ENCODE measurements at regions not wholly inside any gene's neighbourhood (a gene's known extent, or its start where the extent isn't known, plus 50 kb on each side); places are given as distances from the start of the nearest gene placed in this dataset.
"Not testable (repeated sequence)": the region's sequence is repeated elsewhere in the genome, so short reads cannot be mapped to it uniquely, and the experiment has no call there.

- H3K9me3 Mint-ChIP-seq: peaks cover 9% of the 10 kb centered on the region
- H3K27ac Mint-ChIP-seq: no peak overlapping the region
Observed at GRCh38 chr3:34675383-34676120, 877.1 kb downstream of the PDCD6IP start.

GRCh38 chr3:34676436-34676835, 878.0 kb downstream of the PDCD6IP start:
- H3K4me1 Mint-ChIP-seq (ENCODE audit: low read depth): no peaks in the 10 kb centered on the region
- peaks cover 9% of the 10 kb centered on the region for H3K9me3 Mint-ChIP-seq
- H3K27me3 Mint-ChIP-seq: no peaks in the 10 kb centered on the region
- H3K36me3 Mint-ChIP-seq (ENCODE audit: low read depth): no peaks in the 10 kb centered on the region
- no peak overlapping the region for H3K4me3 Mint-ChIP-seq
- no peak overlapping the region for H3K27ac Mint-ChIP-seq

More at GRCh38 chr3:34675383-34676120, 877.1 kb downstream of the PDCD6IP start:
- H3K36me3 Mint-ChIP-seq (ENCODE audit: low read depth): no peaks in the 10 kb centered on the region
- H3K4me1 Mint-ChIP-seq (ENCODE audit: low read depth): no peaks in the 10 kb centered on the region
- H3K4me3 Mint-ChIP-seq: no peak overlapping the region
- H3K27me3 Mint-ChIP-seq: no peaks in the 10 kb centered on the region

DNA sequence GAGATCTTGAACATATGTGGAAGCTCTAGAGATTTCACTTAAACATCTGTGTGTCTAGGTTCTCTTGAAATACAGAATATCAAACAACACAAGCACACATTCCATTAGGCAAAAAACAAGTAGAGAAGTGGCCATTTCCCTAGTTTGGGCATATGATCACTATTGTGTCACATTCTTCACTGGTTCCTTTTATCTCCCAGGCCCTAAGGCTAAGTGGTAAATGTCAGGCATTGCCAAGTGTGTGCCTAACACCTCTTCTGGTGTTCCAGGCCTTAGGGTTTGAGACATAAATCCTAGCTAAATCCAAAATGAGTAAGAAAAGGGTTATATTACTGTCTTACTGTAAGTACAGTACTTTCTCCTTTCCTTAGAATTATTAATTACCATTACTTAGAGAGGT, 880.1 kb downstream of the PDCD6IP start:
- no peaks in the 10 kb centered on the region for H3K27me3 Mint-ChIP-seq
- peaks cover 9% of the 10 kb centered on the region for H3K9me3 Mint-ChIP-seq
- no peak overlapping the region for H3K27ac Mint-ChIP-seq
- H3K36me3 Mint-ChIP-seq (ENCODE audit: low read depth): no peaks in the 10 kb centered on the region
- no peaks in the 10 kb centered on the region for H3K4me1 Mint-ChIP-seq (ENCODE audit: low read depth)
- H3K4me3 Mint-ChIP-seq: no peak overlapping the region

- H3K4me3 Mint-ChIP-seq; H3K27ac Mint-ChIP-seq; H3K36me3 Mint-ChIP-seq (ENCODE audit: low read depth); H3K27me3 Mint-ChIP-seq; H3K4me1 Mint-ChIP-seq (ENCODE audit: low read depth); H3K9me3 Mint-ChIP-seq: not testable (repeated sequence)
Observed at GRCh38 chr3:34679055-34679454, 880.6 kb downstream of the PDCD6IP start.

DNA sequence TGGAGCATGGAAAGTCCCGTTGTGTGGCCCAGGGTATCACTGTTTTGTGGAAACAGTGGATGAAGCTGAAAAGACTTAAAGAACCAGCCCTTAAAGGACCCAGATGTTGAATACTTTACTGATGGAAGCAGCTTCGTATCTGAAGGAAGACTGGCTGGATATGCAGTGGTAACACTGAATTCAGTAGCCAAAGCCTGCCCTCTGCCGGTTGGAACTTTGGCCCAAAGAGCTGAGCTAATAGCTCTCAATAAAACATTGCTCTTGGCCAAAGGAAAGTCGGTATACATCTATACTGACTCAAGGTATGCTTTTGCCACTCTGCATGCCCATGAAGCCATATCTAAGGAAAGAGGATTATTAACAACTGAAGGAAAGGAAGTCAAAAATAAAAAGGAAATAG, 885.4 kb downstream of the PDCD6IP start:
- peaks cover 5% of the 10 kb centered on the region for H3K9me3 Mint-ChIP-seq
- H3K36me3 Mint-ChIP-seq (ENCODE audit: low read depth): no peaks in the 10 kb centered on the region
- no peak overlapping the region for H3K27ac Mint-ChIP-seq
- H3K4me3 Mint-ChIP-seq: no peak overlapping the region
- no peaks in the 10 kb centered on the region for H3K4me1 Mint-ChIP-seq (ENCODE audit: low read depth)
- H3K27me3 Mint-ChIP-seq: no peaks in the 10 kb centered on the region

DNA sequence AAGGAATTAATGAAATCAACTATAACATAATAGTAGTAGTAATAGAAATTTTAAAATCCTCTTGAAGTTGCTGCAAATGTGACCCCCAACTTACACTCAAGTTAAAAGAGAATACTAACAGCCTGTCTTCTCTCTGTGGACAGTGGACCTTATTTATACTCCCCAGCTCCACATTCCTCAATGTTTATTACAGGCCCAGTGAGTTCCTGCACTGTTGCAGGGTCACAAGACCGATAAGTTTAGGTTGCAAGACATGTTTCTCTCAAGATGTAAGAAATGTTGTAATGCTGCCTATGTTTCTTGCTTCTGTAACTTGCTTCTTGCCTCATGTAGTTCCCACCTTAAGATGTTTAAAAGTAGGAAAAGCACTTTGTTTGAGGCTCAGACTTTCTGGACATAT, 888.1 kb downstream of the PDCD6IP start:
- Mint-ChIP-seq H3K4me1 (ENCODE audit: low read depth) (no peaks in the 10 kb centered on the region), H3K27me3 (no peaks in the 10 kb centered on the region), H3K36me3 (ENCODE audit: low read depth) (no peaks in the 10 kb centered on the region), H3K9me3 (no peaks in the 10 kb centered on the region), H3K4me3 (no peak overlapping the region), H3K27ac (no peak overlapping the region)

GRCh38 chr3:34687671-34688070, 889.2 kb downstream of the PDCD6IP start:
- no peak overlapping the region for H3K4me3 Mint-ChIP-seq
- no peaks in the 10 kb centered on the region for H3K36me3 Mint-ChIP-seq (ENCODE audit: low read depth)
- H3K27ac Mint-ChIP-seq: no peak overlapping the region
- no peaks in the 10 kb centered on the region for H3K4me1 Mint-ChIP-seq (ENCODE audit: low read depth)
- H3K9me3 Mint-ChIP-seq: peaks cover 3% of the 10 kb centered on the region
- H3K27me3 Mint-ChIP-seq: no peaks in the 10 kb centered on the region

DNA sequence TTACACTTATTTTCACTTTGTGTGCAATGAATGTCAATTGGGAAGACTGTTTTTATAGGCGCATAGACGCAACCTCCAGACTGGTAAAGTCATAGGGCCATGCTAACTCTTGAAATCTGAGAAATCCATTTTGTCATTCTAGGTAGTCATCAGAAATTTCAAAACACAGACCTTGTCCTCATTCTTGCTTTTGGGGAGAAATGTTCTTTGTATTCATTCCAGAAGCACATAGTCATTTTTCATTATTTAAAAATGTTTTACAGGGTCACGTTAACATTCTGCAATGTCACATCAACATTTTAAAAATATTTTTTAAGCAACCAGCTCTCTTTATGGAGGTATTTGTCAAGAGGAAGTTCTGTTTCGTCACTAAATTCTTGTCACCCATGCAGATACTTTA, 898.4 kb downstream of the PDCD6IP start:
- Mint-ChIP-seq H3K9me3 (peaks cover 15% of the 10 kb centered on the region), H3K27ac (no peak overlapping the region), H3K4me1 (ENCODE audit: low read depth) (no peaks in the 10 kb centered on the region), H3K27me3 (no peaks in the 10 kb centered on the region), H3K36me3 (ENCODE audit: low read depth) (no peaks in the 10 kb centered on the region), H3K4me3 (no peak overlapping the region)

GRCh38 chr3:34703053-34703452, 904.6 kb downstream of the PDCD6IP start:
- Mint-ChIP-seq H3K4me1 (ENCODE audit: low read depth) (no peaks in the 10 kb centered on the region), H3K4me3 (no peak overlapping the region), H3K36me3 (ENCODE audit: low read depth) (no peaks in the 10 kb centered on the region), H3K27me3 (no peaks in the 10 kb centered on the region), H3K9me3 (peaks cover 19% of the 10 kb centered on the region), H3K27ac (no peak overlapping the region)

DNA sequence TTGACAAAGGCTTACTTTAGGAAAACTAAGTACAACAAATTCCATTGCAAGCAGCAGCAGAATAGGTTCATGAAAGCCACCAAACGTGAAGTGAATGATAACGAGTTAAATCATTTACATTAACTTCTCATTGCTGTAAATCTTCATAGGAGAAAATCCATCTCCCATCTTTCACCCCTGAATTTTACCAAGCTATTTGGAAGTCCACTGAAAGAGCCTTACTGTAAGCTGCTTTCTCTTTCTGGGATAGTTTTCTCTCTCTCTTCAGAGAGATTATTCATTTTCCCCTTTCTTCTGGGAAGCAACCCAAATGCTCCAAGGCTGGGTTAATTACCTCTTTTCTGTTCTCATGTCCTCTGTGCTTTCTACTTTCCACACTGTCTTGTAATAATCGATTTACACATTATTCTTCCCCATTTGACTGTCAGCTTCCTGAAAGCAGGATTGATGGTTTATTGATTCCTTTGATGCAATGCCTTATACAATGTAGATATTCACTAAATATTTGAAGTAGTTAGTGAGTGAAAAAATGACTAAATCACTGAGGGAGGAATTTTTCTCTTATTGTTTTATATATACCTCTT, 914.3 kb upstream of the ARPP21 start:
- no peaks in the 10 kb centered on the region for H3K4me1 Mint-ChIP-seq (ENCODE audit: low read depth)
- peaks cover 3% of the 10 kb centered on the region for H3K27me3 Mint-ChIP-seq
- H3K9me3 Mint-ChIP-seq: peaks cover 10% of the 10 kb centered on the region
- H3K4me3 Mint-ChIP-seq: no peak overlapping the region
- H3K27ac Mint-ChIP-seq: no peak overlapping the region
- H3K36me3 Mint-ChIP-seq (ENCODE audit: low read depth): no peaks in the 10 kb centered on the region

DNA sequence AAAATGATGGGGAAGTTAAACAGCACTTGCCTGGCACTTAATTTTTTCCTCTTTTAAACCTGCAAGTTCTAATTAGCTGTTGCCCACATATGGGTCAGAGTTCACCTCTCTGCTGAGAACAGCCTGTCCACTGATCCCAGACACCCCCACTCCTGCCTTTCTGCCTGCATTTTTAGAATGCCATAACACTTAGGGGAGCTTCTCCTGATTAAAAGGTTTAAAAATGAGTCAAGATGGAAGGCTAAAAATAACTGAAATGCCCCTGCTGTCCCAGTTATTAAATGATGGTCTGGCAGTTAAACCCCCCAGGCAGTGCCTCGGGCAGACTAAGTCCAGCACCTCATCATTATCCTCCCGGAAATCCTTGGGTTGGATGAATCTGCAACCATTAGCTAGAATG, 913.6 kb upstream of the ARPP21 start:
- Mint-ChIP-seq H3K36me3 (ENCODE audit: low read depth) (no peaks in the 10 kb centered on the region), H3K27ac (no peak overlapping the region), H3K9me3 (peaks cover 13% of the 10 kb centered on the region), H3K27me3 (peaks cover 3% of the 10 kb centered on the region), H3K4me1 (ENCODE audit: low read depth) (no peaks in the 10 kb centered on the region), H3K4me3 (no peak overlapping the region)

DNA sequence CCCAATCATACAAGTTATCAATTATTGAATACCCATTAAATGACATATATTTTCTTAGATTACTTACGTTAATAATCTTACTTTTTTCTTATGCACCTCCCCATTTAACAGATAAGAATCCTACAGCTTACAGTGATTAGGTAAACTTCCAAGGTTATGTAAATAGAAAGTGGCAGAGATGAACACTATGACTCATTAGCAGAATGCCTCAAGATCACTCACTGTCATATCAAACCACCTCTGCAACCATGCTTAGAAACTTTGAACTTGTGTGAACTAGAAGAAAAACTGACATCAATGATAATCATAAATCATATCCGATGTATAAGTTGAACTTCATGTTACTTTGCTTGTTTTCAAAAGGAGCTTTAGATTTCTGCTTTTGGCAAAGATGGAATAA, 911.6 kb upstream of the ARPP21 start:
- Mint-ChIP-seq H3K4me3 (no peak overlapping the region), H3K9me3 (peaks cover 13% of the 10 kb centered on the region), H3K36me3 (ENCODE audit: low read depth) (no peaks in the 10 kb centered on the region), H3K27ac (no peak overlapping the region), H3K27me3 (peaks cover 3% of the 10 kb centered on the region), H3K4me1 (ENCODE audit: low read depth) (no peaks in the 10 kb centered on the region)

DNA sequence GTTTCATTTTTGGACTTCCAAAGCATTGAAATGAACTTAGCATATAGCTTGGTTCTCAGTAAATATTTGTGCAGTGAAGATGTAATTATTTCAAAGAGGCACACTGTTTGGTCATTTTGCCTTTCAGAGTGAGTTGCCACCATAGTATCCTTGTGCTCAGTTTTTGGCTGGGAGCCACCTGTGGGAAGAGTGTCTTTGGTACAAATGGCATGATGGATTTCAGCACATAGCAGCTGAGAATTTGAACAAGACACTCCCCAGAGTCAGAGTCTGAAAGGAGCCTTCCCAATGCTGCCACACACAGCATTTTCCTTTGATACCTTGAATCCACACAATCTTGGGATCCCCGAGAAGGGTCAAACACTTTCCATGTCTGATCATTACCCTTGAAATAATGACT, 897.2 kb upstream of the ARPP21 start:
- H3K4me1 Mint-ChIP-seq (ENCODE audit: low read depth): no peaks in the 10 kb centered on the region

DNA sequence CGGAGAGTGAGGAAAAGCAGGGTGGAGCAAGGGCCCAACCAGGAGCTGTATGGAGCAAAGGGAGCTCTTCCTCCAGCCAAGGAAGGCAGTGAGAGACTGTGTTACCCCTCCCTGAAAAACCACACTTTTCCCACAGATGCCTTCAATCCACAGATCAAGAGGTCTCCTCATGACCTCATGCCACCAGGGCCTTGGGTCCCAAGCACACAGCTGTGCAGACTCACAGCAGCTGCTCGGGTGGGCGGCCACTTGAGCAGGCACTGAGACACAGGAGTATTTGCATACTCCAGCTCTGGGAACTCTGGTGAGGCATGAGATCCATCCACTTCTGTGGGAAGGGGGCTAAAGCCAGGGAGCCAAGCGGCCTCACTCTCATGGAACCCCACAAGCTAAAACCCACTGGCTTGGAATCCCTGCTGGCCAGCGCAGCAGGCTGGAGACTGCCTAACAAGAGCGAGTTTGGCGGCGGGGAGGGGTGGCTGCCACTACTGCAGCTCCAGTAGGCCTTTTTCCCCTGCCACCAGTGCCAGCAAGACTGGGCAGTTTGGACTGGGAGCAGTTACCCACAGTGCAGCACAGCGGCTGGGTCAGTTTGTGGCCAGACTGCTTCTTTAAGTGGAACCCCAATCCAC, 880.6 kb upstream of the ARPP21 start:
- Mint-ChIP-seq H3K4me3 (no peak overlapping the region), H3K27ac (no peak overlapping the region), H3K4me1 (ENCODE audit: low read depth) (no peaks in the 10 kb centered on the region), H3K27me3 (no peaks in the 10 kb centered on the region), H3K36me3 (ENCODE audit: low read depth) (no peaks in the 10 kb centered on the region), H3K9me3 (no peaks in the 10 kb centered on the region)

More for the DNA sequence above, 897.2 kb upstream of the ARPP21 start:
- Mint-ChIP-seq H3K27ac (no peak overlapping the region), H3K9me3 (peaks cover 6% of the 10 kb centered on the region), H3K36me3 (ENCODE audit: low read depth) (no peaks in the 10 kb centered on the region), H3K27me3 (no peaks in the 10 kb centered on the region), H3K4me3 (no peak overlapping the region)

GRCh38 chr3:34777386-34777785, 861.9 kb upstream of the ARPP21 start:
- no peak overlapping the region for H3K27ac Mint-ChIP-seq
- no peaks in the 10 kb centered on the region for H3K4me1 Mint-ChIP-seq (ENCODE audit: low read depth)
- no peaks in the 10 kb centered on the region for H3K27me3 Mint-ChIP-seq
- no peaks in the 10 kb centered on the region for H3K36me3 Mint-ChIP-seq (ENCODE audit: low read depth)
- peaks cover 17% of the 10 kb centered on the region for H3K9me3 Mint-ChIP-seq
- H3K4me3 Mint-ChIP-seq: no peak overlapping the region

Data from stimulated activated naive CD8-positive, alpha-beta T cell treated with anti-CD3 and anti-CD28 coated beads, Interleukin-15, Interleukin-2, amounts not matched to agents 100 ng/mL and 50 ng/mL, for 24 hours (primary cell).